Sigmoid colon (tissue), 4 donors: ENCODE measurements at regions not wholly inside any gene's neighbourhood (a gene's known extent, or its start where the extent isn't known, plus 50 kb on each side); places are given as distances from the start of the nearest gene placed in this dataset.
"Not testable (repeated sequence)": the region's sequence is repeated elsewhere in the genome, so short reads cannot be mapped to it uniquely, and the experiment has no call there.

ENCODE experiments used
- CTCF ChIP-seq, 4 experiments: fragments of 450-650 bp in 3 of 4; fragments of 200-600 bp in 1 of 4; IDR thresholded peaks; one replicate each; pipeline ENCODE4 v1.5.1; 2016 to 2019; ENCODE audit warnings: antibody characterized with exemption in 4 of 4, mild to moderate bottlenecking in 3 of 4, moderate library complexity in 2 of 4
- EP300 ChIP-seq, 4 donors: sonication (generic); formaldehyde crosslinking; IDR thresholded peaks; one replicate each; pipeline ENCODE4 v1.6.1; 2017; ENCODE audit warnings: antibody characterized with exemption in 4 of 4
- POLR2AphosphoS5 ChIP-seq, 4 donors: sonication (generic); formaldehyde crosslinking; IDR thresholded peaks; one replicate each; pipeline ENCODE4 v1.6.1; 2017; ENCODE audit warnings: antibody characterized with exemption in 4 of 4

- not testable (repeated sequence) for TF ChIP-seq CTCF, POLR2AphosphoS5, EP300 (IDR thresholded peaks at IDR 0.05)
Observed at GRCh38 chr14:105614987-105615386, 88.6 kb downstream of the TMEM121 start.
